Loucy (cell line): ENCODE measurements at regions not wholly inside any gene's neighbourhood (a gene's known extent, or its start where the extent isn't known, plus 50 kb on each side); places are given as distances from the start of the nearest gene placed in this dataset.

Source experiments
- EZH2phosphoT487 ChIP-seq: fragments of 200-600 bp; IDR thresholded peaks from 2 replicates; pipeline ENCODE4 v1.6.1; 2018; ENCODE audit warnings: antibody characterized with exemption, mild to moderate bottlenecking, moderate library complexity, borderline replicate concordance
- TF ChIP-seq, protein P1 (sequence below): fragments of 200-600 bp; sonication (generic); conservative IDR thresholded peaks from 2 replicates; pipeline ENCODE4 v1.5.1; 2014; ENCODE audit warnings: mild to moderate bottlenecking, antibody characterized with exemption, low read length

DNA sequence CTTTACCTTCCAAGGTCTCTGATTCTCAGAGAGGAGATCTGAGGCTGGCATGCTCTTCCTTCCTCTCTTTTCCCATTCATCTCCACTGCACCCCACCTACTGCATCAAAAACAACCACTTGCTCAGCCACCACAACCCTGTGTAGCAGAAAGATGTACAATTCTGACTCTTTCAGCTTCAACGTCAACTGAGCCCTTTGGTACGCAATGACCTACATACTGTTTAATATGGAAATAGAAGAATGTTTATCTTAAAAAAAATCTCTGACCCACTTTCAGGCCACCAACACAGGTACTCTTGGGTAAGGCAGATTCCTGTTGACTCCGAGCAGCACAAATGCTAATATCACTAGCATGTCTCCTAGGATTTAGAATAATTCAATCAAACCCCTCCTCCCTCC lies 76.2 kb upstream of the AFF3 start:
- TF ChIP-seq, protein P1, sequence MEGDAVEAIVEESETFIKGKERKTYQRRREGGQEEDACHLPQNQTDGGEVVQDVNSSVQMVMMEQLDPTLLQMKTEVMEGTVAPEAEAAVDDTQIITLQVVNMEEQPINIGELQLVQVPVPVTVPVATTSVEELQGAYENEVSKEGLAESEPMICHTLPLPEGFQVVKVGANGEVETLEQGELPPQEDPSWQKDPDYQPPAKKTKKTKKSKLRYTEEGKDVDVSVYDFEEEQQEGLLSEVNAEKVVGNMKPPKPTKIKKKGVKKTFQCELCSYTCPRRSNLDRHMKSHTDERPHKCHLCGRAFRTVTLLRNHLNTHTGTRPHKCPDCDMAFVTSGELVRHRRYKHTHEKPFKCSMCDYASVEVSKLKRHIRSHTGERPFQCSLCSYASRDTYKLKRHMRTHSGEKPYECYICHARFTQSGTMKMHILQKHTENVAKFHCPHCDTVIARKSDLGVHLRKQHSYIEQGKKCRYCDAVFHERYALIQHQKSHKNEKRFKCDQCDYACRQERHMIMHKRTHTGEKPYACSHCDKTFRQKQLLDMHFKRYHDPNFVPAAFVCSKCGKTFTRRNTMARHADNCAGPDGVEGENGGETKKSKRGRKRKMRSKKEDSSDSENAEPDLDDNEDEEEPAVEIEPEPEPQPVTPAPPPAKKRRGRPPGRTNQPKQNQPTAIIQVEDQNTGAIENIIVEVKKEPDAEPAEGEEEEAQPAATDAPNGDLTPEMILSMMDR = no peak
- TF ChIP-seq EZH2phosphoT487 = no peak
